Loucy (cell line): ENCODE measurements at regions not wholly inside any gene's neighbourhood (a gene's known extent, or its start where the extent isn't known, plus 50 kb on each side); places are given as distances from the start of the nearest gene placed in this dataset.

Experiments used
- H2AFZ ChIP-seq: fragments of 200-600 bp; sonication (generic); 2 replicates; pipeline ENCODE4 v1.6.0; 2016; ENCODE audit warnings: antibody characterized with exemption, mild to moderate bottlenecking, low read length, moderate library complexity
- H3F3A ChIP-seq: fragments of 200-600 bp; 2 replicates; pipeline ENCODE4 v1.6.0; 2016; ENCODE audit warnings: antibody characterized with exemption, low read depth, mild to moderate bottlenecking
- H3K27me3 ChIP-seq: fragments of 200-600 bp; sonication (generic); 2 replicates; pipeline ENCODE4 v1.6.1; 2014; ENCODE audit warnings: low read length, mild to moderate bottlenecking; ENCODE audit not compliant: insufficient read depth, poor library complexity, severe bottlenecking
- H3K36me3 ChIP-seq: fragments of 200-600 bp; sonication (generic); 2 replicates; pipeline ENCODE4 v1.6.1; 2016; ENCODE audit warnings: low read length; ENCODE audit not compliant: insufficient read depth
- H3K4me1 ChIP-seq: fragments of 200-600 bp; sonication (generic); 2 replicates; pipeline ENCODE4 v1.5.1; 2014; ENCODE audit warnings: low read length, mild to moderate bottlenecking; ENCODE audit not compliant: insufficient read depth, poor library complexity, severe bottlenecking
- H3K4me2 ChIP-seq: fragments of 200-600 bp; sonication (generic); 2 replicates; pipeline ENCODE4 v1.6.0; 2014; ENCODE audit warnings: antibody characterized with exemption, low read length, low read depth, mild to moderate bottlenecking; ENCODE audit not compliant: poor library complexity, severe bottlenecking
- H3K4me3 ChIP-seq: fragments of 200-600 bp; sonication (generic); 2 replicates; pipeline ENCODE4 v1.5.1; 2014; ENCODE audit warnings: low read length, mild to moderate bottlenecking, mixed read lengths; ENCODE audit not compliant: poor library complexity, severe bottlenecking
- H3K79me2 ChIP-seq: fragments of 200-600 bp; sonication (generic); 2 replicates; pipeline ENCODE4 v1.6.1; 2014; ENCODE audit warnings: low read length; ENCODE audit not compliant: insufficient read depth
- H3K9ac ChIP-seq: fragments of 200-600 bp; sonication (generic); 2 replicates; pipeline ENCODE4 v1.6.0; 2014; ENCODE audit warnings: mild to moderate bottlenecking, low read depth, low read length, moderate library complexity; ENCODE audit not compliant: poor library complexity, severe bottlenecking
- H3K9me2 ChIP-seq: fragments of 200-600 bp; sonication (generic); replicated peaks from 2 replicates; pipeline ENCODE4 v1.6.1; 2016; ENCODE audit warnings: low read depth, low read length, mixed read lengths
- H3K9me3 ChIP-seq: fragments of 200-600 bp; sonication (generic); 2 replicates; pipeline ENCODE4 v1.6.1; 2014; ENCODE audit warnings: mild to moderate bottlenecking, antibody characterized with exemption, low read length, low read depth; ENCODE audit not compliant: insufficient read depth
- H4K20me1 ChIP-seq: fragments of 200-600 bp; sonication (generic); 2 replicates; pipeline ENCODE4 v1.6.0; 2014; ENCODE audit warnings: antibody characterized with exemption, low read length, mild to moderate bottlenecking; ENCODE audit not compliant: insufficient read depth, poor library complexity, severe bottlenecking
- CTCF ChIP-seq: fragments of 200-600 bp; sonication (generic); conservative IDR thresholded peaks from 2 replicates; pipeline ENCODE4 v1.5.1; 2014; ENCODE audit warnings: mild to moderate bottlenecking, antibody characterized with exemption, low read length
- EZH2phosphoT487 ChIP-seq: fragments of 200-600 bp; IDR thresholded peaks from 2 replicates; pipeline ENCODE4 v1.6.1; 2018; ENCODE audit warnings: antibody characterized with exemption, mild to moderate bottlenecking, moderate library complexity, borderline replicate concordance

- no peak overlapping the region for H3K4me2 ChIP-seq
- H3K9me3 ChIP-seq = no peaks in the 10 kb centered on the region; the same call in 1 of the 2 replicates
- H3K36me3 ChIP-seq = no peaks in the 10 kb centered on the region
- no peaks in the 10 kb centered on the region for H3K79me2 ChIP-seq
- H3F3A ChIP-seq = no peaks in the 10 kb centered on the region
- H3K27me3 ChIP-seq = no peaks in the 10 kb centered on the region
- no peak overlapping the region for H3K9ac ChIP-seq
- H3K4me3 ChIP-seq = no peak overlapping the region
- no peaks in the 10 kb centered on the region for H4K20me1 ChIP-seq
- TF ChIP-seq CTCF = no peak
- TF ChIP-seq EZH2phosphoT487 = no peak
- no peaks in the 10 kb centered on the region for H3K4me1 ChIP-seq
- H3K9me2 ChIP-seq = no peaks in the 10 kb centered on the region
- H2AFZ ChIP-seq = no peak overlapping the region
Measured at GRCh38 chr1:2912424-2913061, 108.7 kb upstream of the ACTRT2 start.

- Histone ChIP-seq H3K4me2 (no peak overlapping the region), H3K79me2 (no peaks in the 10 kb centered on the region), H3K36me3 (no peaks in the 10 kb centered on the region), H3K9ac (no peak overlapping the region), H4K20me1 (no peaks in the 10 kb centered on the region), H3F3A (no peaks in the 10 kb centered on the region), H3K27me3 (no peaks in the 10 kb centered on the region), H3K9me3 (no peaks in the 10 kb centered on the region; the same call in 1 of the 2 replicates), H3K4me3 (no peak overlapping the region), H3K4me1 (no peaks in the 10 kb centered on the region), H3K9me2 (no peaks in the 10 kb centered on the region), H2AFZ (no peak overlapping the region)
- TF ChIP-seq EZH2phosphoT487 (no peak), CTCF (no peak)
Measured at GRCh38 chr1:2913091-2913490, 108.2 kb upstream of the ACTRT2 start.

- Histone ChIP-seq H3F3A (no peaks in the 10 kb centered on the region), H4K20me1 (no peaks in the 10 kb centered on the region), H3K9ac (no peak overlapping the region), H3K27me3 (no peaks in the 10 kb centered on the region), H3K79me2 (no peaks in the 10 kb centered on the region), H3K4me3 (no peak overlapping the region), H3K9me3 (no peaks in the 10 kb centered on the region; the same call in 1 of the 2 replicates), H3K9me2 (no peaks in the 10 kb centered on the region), H3K4me1 (no peaks in the 10 kb centered on the region), H2AFZ (no peak overlapping the region), H3K36me3 (no peaks in the 10 kb centered on the region), H3K4me2 (no peak overlapping the region)
- TF ChIP-seq EZH2phosphoT487 (no peak), CTCF (no peak)
Measured at GRCh38 chr1:2914702-2915101, 106.6 kb upstream of the ACTRT2 start.
